Amniotic stem cell (primary cell): ENCODE measurements at regions not wholly inside any gene's neighbourhood (a gene's known extent, or its start where the extent isn't known, plus 50 kb on each side); places are given as distances from the start of the nearest gene placed in this dataset.

ENCODE experiments used
- DNase-seq: peaks from one replicate; lab custom pipeline; 2025; lab: John Stamatoyannopoulos, UW

DNA sequence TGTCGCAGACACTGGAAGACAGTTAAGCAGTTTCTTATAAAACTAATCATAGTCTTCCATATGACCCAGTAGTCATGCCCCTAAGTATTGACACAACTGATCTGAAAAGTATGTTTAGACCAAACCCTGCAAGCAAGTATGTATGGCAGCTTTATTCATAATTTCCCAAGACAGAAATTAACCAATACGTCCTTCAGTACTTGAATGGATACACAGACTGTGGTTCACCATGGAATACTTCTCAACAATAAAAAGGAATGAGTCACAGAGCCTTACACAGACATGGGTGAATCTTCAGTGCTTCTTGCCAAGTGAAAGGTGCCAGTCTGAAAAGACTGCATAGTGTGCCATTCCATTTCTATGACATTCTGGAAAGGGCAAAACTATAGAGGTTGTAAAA is 50.2 kb upstream of the AKR1E2 start:
- no peak for DNase-seq

- DNase-seq, result no peak
These were observed 53.8 kb upstream of the AKR1E2 start for GRCh38 chr10:4772202-4772570.

GRCh38 chr10:4771554-4772201 is 54.3 kb upstream of the AKR1E2 start:
- DNase-seq, result no peak

DNA sequence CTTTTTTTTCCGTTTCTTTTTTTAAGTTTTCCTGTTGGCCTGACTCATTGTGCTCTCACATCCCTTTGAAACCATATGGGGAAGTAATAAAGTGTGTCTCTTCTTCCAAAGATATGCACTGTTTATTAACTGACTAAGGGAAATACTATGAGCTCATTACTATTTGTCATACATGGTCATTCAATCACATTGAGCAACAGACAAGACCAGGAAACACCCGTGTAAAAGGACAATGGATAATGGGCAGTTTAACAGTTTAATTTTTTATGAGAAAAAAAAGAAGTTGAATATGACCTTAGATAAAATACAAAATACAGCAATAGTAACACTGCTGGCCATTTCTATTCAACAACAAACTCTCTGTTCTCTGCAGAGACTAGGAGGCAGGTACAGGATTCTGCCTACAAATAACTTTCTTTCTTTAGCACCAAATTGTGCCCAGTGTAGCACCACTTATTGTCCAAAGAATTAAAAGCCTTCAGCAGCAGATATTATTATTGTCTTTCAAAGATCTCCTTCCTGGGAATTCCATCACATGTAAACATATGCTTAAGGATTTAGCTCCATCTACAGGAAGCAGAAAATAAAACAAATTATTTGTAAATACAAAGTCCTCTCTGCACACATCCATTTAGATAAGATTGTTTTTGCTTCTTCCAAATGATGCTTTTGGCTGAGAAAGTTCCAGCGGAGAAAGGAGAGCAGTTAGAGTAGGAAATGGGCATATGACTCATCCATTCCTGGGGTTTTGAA is 55.0 kb upstream of the AKR1E2 start:
- DNase-seq, result peak; percentile 66

DNA sequence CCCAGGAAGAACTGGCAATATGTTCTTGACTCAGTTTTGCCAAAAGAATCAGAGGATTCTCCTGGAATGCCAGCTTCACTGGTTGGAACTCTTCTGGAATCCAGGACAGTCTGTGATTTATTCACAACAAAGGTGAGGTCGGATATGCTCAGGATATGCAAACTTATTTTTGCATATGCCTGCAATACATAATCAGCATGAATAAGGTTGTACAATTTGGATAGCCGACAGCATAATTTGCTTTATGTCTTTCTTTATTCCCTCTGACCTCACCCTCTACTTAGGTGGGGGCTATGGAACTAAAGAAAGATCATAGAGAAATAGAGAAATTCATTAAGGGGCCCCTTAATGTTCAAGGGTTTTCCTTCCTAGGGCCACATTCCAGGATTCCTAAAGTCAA is 57.6 kb upstream of the AKR1E2 start:
- DNase-seq, result no peak

DNA sequence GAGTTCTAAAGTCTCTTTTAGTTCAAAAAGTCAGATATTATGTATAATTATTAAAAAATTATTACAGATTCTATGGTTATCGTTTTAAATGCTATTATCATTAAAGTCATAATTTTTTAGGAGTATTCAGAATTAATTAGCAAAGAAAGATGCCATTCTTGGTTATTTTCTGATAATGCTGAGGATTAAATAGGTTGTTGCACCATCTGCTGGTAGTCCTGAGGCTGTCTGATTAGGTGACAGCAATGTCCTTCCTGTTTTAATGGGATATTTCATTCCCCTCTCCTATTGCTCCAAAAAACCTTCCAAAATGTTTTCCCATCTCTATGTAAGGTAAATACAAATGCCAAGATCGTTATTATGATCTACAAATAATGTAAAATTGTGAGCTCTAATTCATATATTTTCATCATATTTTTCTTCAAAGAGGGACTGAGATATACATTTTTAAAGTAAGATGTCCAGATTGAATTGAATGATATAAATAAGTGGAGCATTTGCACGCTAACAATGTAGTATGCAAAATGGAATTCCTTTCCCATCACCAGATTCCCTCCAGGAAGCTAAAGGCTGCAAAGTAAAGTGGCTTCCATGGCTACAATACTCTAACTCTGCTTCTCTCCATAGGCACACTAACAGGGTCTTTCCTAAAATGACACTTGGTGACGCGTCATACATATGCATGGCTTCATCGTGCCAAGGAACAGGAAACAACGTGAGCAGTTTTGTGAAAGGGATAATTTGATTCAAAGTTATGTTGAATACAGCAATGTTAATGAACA is 58.8 kb upstream of the AKR1E2 start:
- DNase-seq, result no peak

GRCh38 chr10:4766454-4766853 is 59.6 kb upstream of the AKR1E2 start:
- no peak for DNase-seq

- no peak for DNase-seq
These were observed 60.6 kb upstream of the AKR1E2 start for GRCh38 chr10:4765428-4765827.

DNA sequence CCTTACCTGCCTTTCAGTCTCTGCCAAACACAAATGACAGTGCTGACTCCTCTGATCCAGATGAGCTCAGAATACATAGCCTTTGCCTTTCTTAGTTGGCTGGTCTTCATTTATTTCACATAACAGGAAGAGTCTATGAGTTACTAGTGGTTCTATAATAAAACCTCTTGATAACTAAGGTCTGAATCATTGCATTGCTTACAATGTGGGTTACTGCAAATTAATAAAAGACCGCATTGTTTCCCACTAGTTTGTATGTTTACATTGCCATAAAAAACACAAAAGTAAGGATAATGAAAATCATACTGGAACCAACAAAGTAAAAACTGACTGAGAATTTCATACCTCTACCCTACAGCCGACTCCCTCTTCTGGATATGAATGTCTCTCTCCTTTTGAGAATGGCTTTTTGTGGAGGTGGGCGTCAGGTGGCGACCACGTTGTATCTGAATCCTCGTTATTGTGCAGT is 62.0 kb upstream of the AKR1E2 start:
- no peak for DNase-seq

GRCh38 chr10:4763513-4763912 is 62.5 kb upstream of the AKR1E2 start:
- DNase-seq, result no peak

DNA sequence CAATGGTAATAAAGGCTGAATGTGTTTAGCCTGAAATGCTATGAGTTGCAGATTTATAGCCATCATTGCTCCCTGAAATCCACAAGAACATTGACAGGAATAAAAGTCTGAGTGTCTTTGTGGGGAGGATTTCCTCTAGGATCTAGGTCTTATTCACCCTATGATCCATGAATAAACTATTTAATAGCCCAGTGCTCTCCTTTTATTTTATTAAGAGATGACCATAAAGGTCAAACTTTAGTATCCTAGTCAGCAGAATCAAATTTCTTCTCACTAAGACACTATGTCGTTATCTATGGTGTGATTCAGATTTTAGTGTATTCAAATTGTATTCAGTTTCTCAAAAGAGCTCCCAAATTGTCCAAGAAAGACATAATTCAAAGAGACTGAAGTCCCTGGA is 67.8 kb upstream of the AKR1E2 start:
- DNase-seq, result no peak

DNA sequence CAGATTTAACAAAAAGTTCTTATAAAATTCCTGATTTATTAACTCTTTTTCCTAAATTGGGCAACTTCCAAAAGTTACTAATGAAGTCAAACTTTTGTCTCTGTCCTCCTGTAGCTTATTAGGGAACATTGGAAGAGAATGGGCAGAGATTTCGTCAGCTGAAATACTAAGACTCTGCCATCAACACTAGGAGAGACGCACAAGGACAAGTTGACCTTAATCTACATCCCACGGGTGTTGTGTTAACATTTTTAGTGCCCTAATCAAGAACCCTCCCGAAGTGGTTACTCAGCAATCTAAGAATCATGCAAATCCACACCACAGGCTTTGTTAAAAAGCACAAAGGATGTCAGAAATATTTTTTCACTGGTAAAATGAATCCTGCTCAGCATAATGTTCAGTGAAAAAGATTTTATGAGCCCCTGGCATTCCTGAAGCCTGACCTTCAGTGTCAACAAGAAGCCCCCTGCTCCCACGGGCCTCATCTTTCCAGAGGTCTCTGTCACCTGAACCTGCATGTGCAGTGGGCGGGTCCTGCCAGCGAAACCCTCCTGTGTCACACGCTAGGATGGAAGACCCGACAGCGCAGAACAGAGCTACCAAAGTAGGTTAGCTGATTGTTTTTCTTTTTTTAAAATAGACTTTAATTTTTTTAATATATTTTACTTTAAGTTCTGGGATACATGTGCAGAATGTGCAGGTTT is 70.6 kb upstream of the AKR1E2 start:
- DNase-seq, result no peak

- DNase-seq, result no peak
These were observed 71.9 kb upstream of the AKR1E2 start for GRCh38 chr10:4754143-4754542.

GRCh38 chr10:4751211-4751610 is 74.8 kb upstream of the AKR1E2 start:
- DNase-seq, result no peak

GRCh38 chr10:4749271-4749574 is 76.8 kb upstream of the AKR1E2 start:
- DNase-seq, result no peak

DNA sequence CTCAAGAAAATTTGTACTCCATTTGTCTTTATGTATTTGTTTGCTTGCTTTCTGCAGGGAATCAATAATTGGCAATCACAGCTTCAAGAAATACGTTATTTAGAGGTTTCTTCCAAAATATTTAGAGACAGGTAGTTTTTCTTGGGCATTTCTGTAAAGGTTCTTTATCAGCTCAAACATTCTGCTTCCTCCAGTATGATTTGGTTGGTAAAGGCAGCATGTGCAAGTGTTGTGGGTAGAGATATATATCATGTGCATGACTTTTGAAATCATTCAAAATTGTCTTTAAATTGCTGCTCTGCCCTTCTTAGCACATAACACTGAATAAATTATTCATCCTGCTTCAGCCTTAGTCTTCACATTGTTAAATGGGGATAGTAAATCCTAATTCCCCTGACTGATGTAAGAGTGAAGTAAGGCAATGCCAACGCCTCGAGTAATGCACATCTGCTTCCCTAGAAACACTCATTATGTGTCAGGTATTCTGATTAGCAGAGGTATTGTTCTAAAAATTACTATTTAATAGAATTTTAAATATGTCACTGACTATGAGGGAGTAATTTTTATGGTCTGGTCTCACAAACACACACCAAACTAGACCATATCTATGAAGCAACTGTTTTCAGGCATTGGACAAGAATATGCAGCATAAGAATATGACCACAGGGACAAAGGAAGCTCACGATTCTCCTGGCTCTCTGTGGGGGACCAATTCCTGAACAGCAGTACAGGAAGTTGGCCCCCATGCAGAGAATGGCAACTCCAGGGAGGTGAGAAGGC is 77.3 kb upstream of the AKR1E2 start:
- DNase-seq, result no peak

GRCh38 chr10:4742217-4742616 is 83.8 kb upstream of the AKR1E2 start:
- DNase-seq, result no peak

GRCh38 chr10:4740471-4740870 is 85.5 kb upstream of the AKR1E2 start:
- DNase-seq, result no peak

DNA sequence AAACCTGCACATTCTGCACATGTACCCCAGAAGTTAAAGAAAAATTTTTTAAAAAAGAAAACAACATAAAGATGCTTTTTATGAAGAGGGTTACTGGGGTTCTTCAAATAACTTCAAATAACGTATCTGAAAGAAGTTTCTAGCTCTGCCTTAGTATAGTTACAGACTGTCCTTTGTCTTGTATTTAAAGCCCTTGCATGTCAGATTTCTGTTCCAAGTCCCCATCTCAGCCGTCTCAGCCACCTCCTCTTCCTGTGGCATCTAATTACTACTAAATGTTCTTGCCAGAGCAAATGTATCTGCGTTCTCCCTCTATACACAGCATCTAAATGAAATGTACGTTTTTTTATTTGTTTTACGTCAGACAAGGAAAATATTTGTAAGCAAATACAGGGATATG is 89.4 kb upstream of the AKR1E2 start:
- DNase-seq, result no peak

- DNase-seq, result no peak
These were observed 89.8 kb upstream of the AKR1E2 start for GRCh38 chr10:4736183-4736582.

DNA sequence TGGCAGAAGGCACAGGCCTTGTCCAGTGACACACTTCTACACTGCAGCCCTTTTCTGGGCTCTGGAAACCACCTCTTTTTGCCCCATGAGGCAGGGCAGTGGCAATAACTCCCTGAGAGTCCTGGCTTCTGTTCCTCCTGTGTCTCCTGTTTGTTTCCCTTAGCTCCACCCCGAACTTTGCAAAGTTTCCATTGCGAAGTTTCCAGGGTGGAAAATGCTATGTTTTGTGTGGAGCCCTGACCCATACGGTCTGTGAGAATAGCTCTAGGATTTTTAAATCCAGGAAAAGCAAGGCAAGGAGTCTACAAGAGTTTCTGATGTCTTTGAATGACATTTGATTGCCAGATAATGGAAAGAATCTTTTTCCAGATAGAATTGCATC is 92.2 kb upstream of the AKR1E2 start:
- DNase-seq, result no peak
